ENCODE measurements at regions not wholly inside any gene's neighbourhood (a gene's known extent, or its start where the extent isn't known, plus 50 kb on each side); places are given as distances from the start of the nearest gene placed in this dataset.
A peak's percentile ranks its signal among the peaks of the same experiment; 100 is the strongest.

GRCh38 chr22:27382947-27383346 is 418.6 kb downstream of the MN1 start:
- H3K79me2 ChIP-seq (ENCODE audit: insufficient read depth, low read length): no peaks in the 10 kb centered on the region
- H3K9me3 Mint-ChIP-seq: no peaks in the 10 kb centered on the region
- H3K14ac ChIP-seq (ENCODE audit: insufficient read depth, low read length): no peak overlapping the region
- H3T11ph ChIP-seq (ENCODE audit: low read length): no peak overlapping the region
- no peaks in the 10 kb centered on the region for H3K79me1 ChIP-seq (ENCODE audit: insufficient read depth, low read depth, low read length, poor library complexity, severe bottlenecking)
- no peak overlapping the region for H4K5ac ChIP-seq (ENCODE audit: insufficient read length, low read depth, low read length)
- H3K27me3 Mint-ChIP-seq (ENCODE audit: low read depth): peaks cover 4% of the 10 kb centered on the region; the same call in 1 of the 2 replicates
- no peak overlapping the region for H3K23ac ChIP-seq (ENCODE audit: insufficient read length, low read depth, low read length)
- WGBS (ENCODE audit: extremely low coverage, insufficient read length, low lambda C conversion rate): no CpG with 5 or more reads among the region's 12 CpGs
- no peak overlapping the region for H3K4me2 ChIP-seq (ENCODE audit: insufficient read depth, insufficient read length, low read length)
- H3K36me3 Mint-ChIP-seq (ENCODE audit: insufficient read depth in 1 of 3, low read depth in 3 of 3): no peaks in the 10 kb centered on the region
- no peak overlapping the region for H4K91ac ChIP-seq (ENCODE audit: insufficient read length, low read depth, low read length)
- H3K27ac Mint-ChIP-seq: no peak overlapping the region
- no peak overlapping the region for H2AFZ ChIP-seq (ENCODE audit: low read length)
- no peak overlapping the region for H3K56ac ChIP-seq (ENCODE audit: insufficient read length, low read depth, low read length)
- no peak overlapping the region for H3K4ac ChIP-seq (ENCODE audit: low read depth, low read length)
- no peak overlapping the region for H2AK5ac ChIP-seq (ENCODE audit: insufficient read length, low read length)
- H3K4me1 Mint-ChIP-seq: peaks cover 4 to 26% of the 10 kb centered on the region in 2 experiments; a peak in 3 of 4 replicates
- no peaks in the 10 kb centered on the region for H4K20me1 ChIP-seq (ENCODE audit: control insufficient read depth, insufficient read depth, insufficient read length)
- no peak overlapping the region for H2BK12ac ChIP-seq (ENCODE audit: insufficient read length, low read depth, low read length)
- H2BK20ac ChIP-seq (ENCODE audit: low read depth, low read length, poor library complexity, severe bottlenecking): no peak overlapping the region
- H3K9ac ChIP-seq (ENCODE audit: extremely low read depth, insufficient read length, low read length): no peak overlapping the region
- peaks cover 2% of the 10 kb centered on the region for H3K23me2 ChIP-seq (ENCODE audit: insufficient read length, low read depth, low read length, poor library complexity, severe bottlenecking)
- H4K8ac ChIP-seq (replicated peaks; ENCODE audit: insufficient read length, low read depth, low read length): no peak overlapping the region
- H3K4me1 ChIP-seq (ENCODE audit: insufficient read depth, low read length): no peaks in the 10 kb centered on the region
- H2BK120ac ChIP-seq (ENCODE audit: low read depth, low read length, poor library complexity, severe bottlenecking): no peak overlapping the region
- no peak overlapping the region for H2BK15ac ChIP-seq (ENCODE audit: low read depth, low read length)
- no peak overlapping the region for H3K18ac ChIP-seq (ENCODE audit: insufficient read length, low read depth, low read length)
- TF ChIP-seq CTCF (conservative IDR thresholded peaks at IDR 0.05): no peak
- H3K27ac ChIP-seq (ENCODE audit: insufficient read length, low read depth, low read length): no peak overlapping the region
- peak; percentile 9 for DNase-seq
- H3K9me3 ChIP-seq (ENCODE audit: control insufficient read depth, low read depth, low read length): no peaks in the 10 kb centered on the region
- H2BK5ac ChIP-seq (ENCODE audit: insufficient read length, low read length): no peak overlapping the region
- H3K27me3 ChIP-seq (ENCODE audit: insufficient read depth, low read length): no peaks in the 10 kb centered on the region
- H3K4me3 Mint-ChIP-seq: no peak overlapping the region
